Astrocyte (in vitro differentiated cells and primary cell): ENCODE measurements at regions not wholly inside any gene's neighbourhood (a gene's known extent, or its start where the extent isn't known, plus 50 kb on each side); places are given as distances from the start of the nearest gene placed in this dataset.

Source experiments
- DNase-seq: peaks from one replicate; pipeline ENCODE4 v3.0.0-alpha.2; 2010; ENCODE audit warnings: low read depth
- FAIRE-seq: peaks from 2 replicates; lab custom pipeline; 2011; peaks lifted over from hg19 to GRCh38; lab: Jason Lieb, UNC
- H2AFZ ChIP-seq: 2 replicates; pipeline ENCODE4 v1.6.0; 2012; ENCODE audit warnings: low read depth, low read length, inconsistent platforms
- H3K27ac ChIP-seq: 2 replicates; pipeline ENCODE4 v1.5.1; 2011; ENCODE audit warnings: low read depth, low read length, inconsistent platforms
- H3K27me3 ChIP-seq: 2 replicates; pipeline ENCODE4 v1.6.0; 2011; ENCODE audit warnings: low read length, inconsistent platforms; ENCODE audit not compliant: insufficient read depth
- H3K36me3 ChIP-seq: 2 replicates; pipeline ENCODE4 v1.5.1; 2011; ENCODE audit warnings: low read length, inconsistent platforms; ENCODE audit not compliant: insufficient read depth
- H3K4me1 ChIP-seq: 2 replicates; pipeline ENCODE4 v1.5.1; 2011; ENCODE audit warnings: low read length, inconsistent platforms; ENCODE audit not compliant: insufficient read depth
- H3K4me2 ChIP-seq: 2 replicates; pipeline ENCODE4 v1.6.0; 2012; ENCODE audit warnings: low read length, inconsistent platforms
- H3K4me3 ChIP-seq: 2 replicates; pipeline ENCODE4 v1.5.1; 2011; ENCODE audit warnings: low read depth, mild to moderate bottlenecking, low read length, inconsistent platforms; ENCODE audit not compliant: insufficient read depth
- H3K79me2 ChIP-seq: 2 replicates; pipeline ENCODE4 v1.6.0; 2012; ENCODE audit warnings: mild to moderate bottlenecking, low read length, inconsistent platforms; ENCODE audit not compliant: insufficient read depth
- H3K9ac ChIP-seq: 2 replicates; pipeline ENCODE4 v1.6.0; 2012; ENCODE audit warnings: mild to moderate bottlenecking, low read length, inconsistent platforms
- H3K9me3 ChIP-seq: 2 replicates; pipeline ENCODE4 v1.5.1; 2012; ENCODE audit warnings: low read depth, mild to moderate bottlenecking, low read length, inconsistent platforms; ENCODE audit not compliant: insufficient read depth
- H4K20me1 ChIP-seq: 2 replicates; pipeline ENCODE4 v1.6.0; 2012; ENCODE audit warnings: low read length, inconsistent platforms; ENCODE audit not compliant: insufficient read depth
- H3K27ac Mint-ChIP-seq: one replicate; pipeline ENCODE4 v1.8.0; 2021; ENCODE audit warnings: mild to moderate bottlenecking, mixed read lengths; ENCODE audit not compliant: unreplicated experiment
- H3K27me3 Mint-ChIP-seq: one replicate; pipeline ENCODE4 v1.8.0; 2021; ENCODE audit warnings: low read depth, mixed read lengths; ENCODE audit not compliant: unreplicated experiment
- H3K36me3 Mint-ChIP-seq: one replicate; pipeline ENCODE4 v1.8.0; 2021; ENCODE audit warnings: low read depth, mixed read lengths; ENCODE audit not compliant: unreplicated experiment
- H3K4me1 Mint-ChIP-seq: one replicate; pipeline ENCODE4 v1.8.0; 2021; ENCODE audit warnings: low read depth, mixed read lengths; ENCODE audit not compliant: unreplicated experiment
- H3K4me3 Mint-ChIP-seq: one replicate; pipeline ENCODE4 v1.8.0; 2021; ENCODE audit warnings: mild to moderate bottlenecking, moderate library complexity, mixed read lengths; ENCODE audit not compliant: unreplicated experiment
- H3K9me3 Mint-ChIP-seq: one replicate; pipeline ENCODE4 v1.8.0; 2021; ENCODE audit warnings: mild to moderate bottlenecking, mixed read lengths; ENCODE audit not compliant: unreplicated experiment
- EZH2 ChIP-seq: IDR thresholded peaks from 2 replicates; pipeline ENCODE4 v1.6.1; 2012; ENCODE audit warnings: mild to moderate bottlenecking, low read length, inconsistent platforms; ENCODE audit not compliant: insufficient read depth
- TF ChIP-seq, protein P1 (sequence below): IDR thresholded peaks from 2 replicates; pipeline ENCODE4 v1.5.1; 2011; ENCODE audit warnings: low read depth, mild to moderate bottlenecking, inconsistent platforms, low read length, moderate library complexity; ENCODE audit not compliant: insufficient read depth

DNA sequence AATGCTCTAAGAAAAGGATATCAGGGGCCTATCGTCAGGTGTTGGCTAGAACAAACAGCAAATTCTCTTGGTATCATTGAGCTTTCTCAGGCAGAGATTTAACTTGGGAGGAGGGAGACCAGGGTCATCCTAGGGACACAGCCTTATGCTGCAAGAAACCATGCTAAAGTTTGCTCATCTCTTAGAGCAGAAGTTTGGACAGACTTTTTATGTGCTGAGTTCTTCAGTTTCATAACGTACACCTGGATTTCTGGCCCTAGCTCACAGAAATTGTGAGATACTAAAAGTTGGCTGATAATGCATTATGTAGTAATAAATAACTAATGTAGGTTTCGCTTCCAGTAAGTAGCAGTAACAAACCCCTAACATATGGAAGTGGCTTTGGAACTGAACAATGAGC, 1359.8 kb upstream of the CDH9 start:
- Mint-ChIP-seq H3K9me3 (no peaks in the 10 kb centered on the region), H3K36me3 (no peaks in the 10 kb centered on the region), H3K4me1 (peaks cover 30% of the 10 kb centered on the region), H3K27ac (peak overlapping the region; percentile 97), H3K27me3 (no peaks in the 10 kb centered on the region), H3K4me3 (no peak overlapping the region)
- no peaks in the 10 kb centered on the region for H3K79me2 ChIP-seq
- TF ChIP-seq, protein P1, sequence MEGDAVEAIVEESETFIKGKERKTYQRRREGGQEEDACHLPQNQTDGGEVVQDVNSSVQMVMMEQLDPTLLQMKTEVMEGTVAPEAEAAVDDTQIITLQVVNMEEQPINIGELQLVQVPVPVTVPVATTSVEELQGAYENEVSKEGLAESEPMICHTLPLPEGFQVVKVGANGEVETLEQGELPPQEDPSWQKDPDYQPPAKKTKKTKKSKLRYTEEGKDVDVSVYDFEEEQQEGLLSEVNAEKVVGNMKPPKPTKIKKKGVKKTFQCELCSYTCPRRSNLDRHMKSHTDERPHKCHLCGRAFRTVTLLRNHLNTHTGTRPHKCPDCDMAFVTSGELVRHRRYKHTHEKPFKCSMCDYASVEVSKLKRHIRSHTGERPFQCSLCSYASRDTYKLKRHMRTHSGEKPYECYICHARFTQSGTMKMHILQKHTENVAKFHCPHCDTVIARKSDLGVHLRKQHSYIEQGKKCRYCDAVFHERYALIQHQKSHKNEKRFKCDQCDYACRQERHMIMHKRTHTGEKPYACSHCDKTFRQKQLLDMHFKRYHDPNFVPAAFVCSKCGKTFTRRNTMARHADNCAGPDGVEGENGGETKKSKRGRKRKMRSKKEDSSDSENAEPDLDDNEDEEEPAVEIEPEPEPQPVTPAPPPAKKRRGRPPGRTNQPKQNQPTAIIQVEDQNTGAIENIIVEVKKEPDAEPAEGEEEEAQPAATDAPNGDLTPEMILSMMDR: no peak
- TF ChIP-seq EZH2: no peak
- H3K27me3 ChIP-seq: no peaks in the 10 kb centered on the region
- no peak for FAIRE-seq
- no peaks in the 10 kb centered on the region for H4K20me1 ChIP-seq
- H3K4me1 ChIP-seq: peaks cover 16% of the 10 kb centered on the region
- H2AFZ ChIP-seq: peak overlapping the region; percentile 67
- H3K9ac ChIP-seq: peak overlapping the region; percentile 65
- no peaks in the 10 kb centered on the region for H3K36me3 ChIP-seq
- no peak overlapping the region for H3K4me3 ChIP-seq
- peak overlapping the region; percentile 71 for H3K4me2 ChIP-seq
- no peak for DNase-seq
- no peaks in the 10 kb centered on the region for H3K9me3 ChIP-seq
- peak overlapping the region; percentile 84 for H3K27ac ChIP-seq

DNA sequence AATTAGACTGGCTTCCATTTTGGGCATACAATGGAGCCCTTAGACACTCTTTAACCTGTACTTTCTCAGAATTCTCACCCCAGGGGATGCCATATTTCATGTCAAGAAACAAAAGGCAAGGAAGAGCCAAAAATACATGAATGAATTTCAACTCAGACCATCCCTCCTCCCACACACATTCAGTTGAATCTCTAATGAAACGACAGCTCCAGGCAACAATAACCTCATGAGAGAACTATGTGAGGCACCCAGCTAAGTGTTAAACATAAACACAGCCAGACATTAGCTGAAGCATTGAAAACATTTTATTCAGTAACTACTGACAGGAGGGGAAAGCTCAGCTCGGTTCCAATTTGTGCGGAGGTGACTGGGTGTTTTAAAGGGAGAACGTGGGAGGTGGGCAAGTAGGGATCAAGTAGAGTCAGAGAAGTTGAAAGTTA, 1359.1 kb upstream of the CDH9 start:
- H3K9me3 Mint-ChIP-seq: no peaks in the 10 kb centered on the region
- Histone ChIP-seq H3K27me3 (no peaks in the 10 kb centered on the region), H3K9me3 (no peaks in the 10 kb centered on the region), H3K79me2 (no peaks in the 10 kb centered on the region), H3K4me1 (peaks cover 16% of the 10 kb centered on the region), H3K4me3 (no peak overlapping the region), H2AFZ (peak overlapping the region; percentile 67), H3K27ac (peak overlapping the region; percentile 84), H3K4me2 (peak overlapping the region; percentile 71), H3K36me3 (no peaks in the 10 kb centered on the region), H4K20me1 (no peaks in the 10 kb centered on the region), H3K9ac (peak overlapping the region; percentile 65)
- FAIRE-seq (peak; percentile 41), DNase-seq (peak; percentile 86)
- peaks cover 30% of the 10 kb centered on the region for H3K4me1 Mint-ChIP-seq
- H3K36me3 Mint-ChIP-seq: no peaks in the 10 kb centered on the region
- peak overlapping the region; percentile 5 for H3K4me3 Mint-ChIP-seq
- no peaks in the 10 kb centered on the region for H3K27me3 Mint-ChIP-seq
- peak overlapping the region; percentile 97 for H3K27ac Mint-ChIP-seq
- no peak for TF ChIP-seq EZH2
- TF ChIP-seq, protein P1: no peak

DNA sequence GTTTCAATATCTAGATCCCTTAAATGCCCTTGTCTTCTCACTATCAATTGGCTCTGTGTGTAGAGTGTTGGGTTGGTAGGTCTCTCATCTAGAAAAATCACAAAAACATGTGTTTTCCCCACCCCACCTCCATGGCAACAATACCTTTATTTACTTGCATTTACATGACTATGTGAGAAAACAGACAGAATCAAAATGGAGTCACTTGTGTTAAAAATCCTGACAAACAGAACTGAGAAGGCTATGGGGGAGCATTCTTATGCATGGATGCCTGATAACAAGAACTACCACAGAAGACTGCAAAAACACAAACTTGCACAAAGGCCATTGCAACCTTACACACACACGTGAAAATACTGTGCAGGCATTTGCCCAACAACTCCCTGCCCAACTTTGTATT, 1352.9 kb upstream of the CDH9 start:
- H3K4me3 Mint-ChIP-seq: no peak overlapping the region
- TF ChIP-seq, protein P1: no peak
- TF ChIP-seq EZH2: no peak
- FAIRE-seq (no peak), DNase-seq (no peak)
- Histone ChIP-seq H3K9me3 (no peaks in the 10 kb centered on the region), H3K4me2 (no peak overlapping the region), H2AFZ (no peak overlapping the region), H3K27me3 (no peaks in the 10 kb centered on the region), H3K4me3 (no peak overlapping the region), H3K27ac (no peak overlapping the region), H4K20me1 (no peaks in the 10 kb centered on the region), H3K36me3 (no peaks in the 10 kb centered on the region), H3K9ac (no peak overlapping the region), H3K79me2 (no peaks in the 10 kb centered on the region), H3K4me1 (no peaks in the 10 kb centered on the region)
- H3K36me3 Mint-ChIP-seq: no peaks in the 10 kb centered on the region
- no peaks in the 10 kb centered on the region for H3K4me1 Mint-ChIP-seq
- no peaks in the 10 kb centered on the region for H3K9me3 Mint-ChIP-seq
- H3K27ac Mint-ChIP-seq: no peak overlapping the region
- H3K27me3 Mint-ChIP-seq: no peaks in the 10 kb centered on the region
